ENCODE measurements at regions not wholly inside any gene's neighbourhood (a gene's known extent, or its start where the extent isn't known, plus 50 kb on each side); places are given as distances from the start of the nearest gene placed in this dataset.

GRCh38 chr7:18419456-18419855 is 76.1 kb upstream of the HDAC9 start:
- Histone ChIP-seq H3K27me3 (ENCODE audit: insufficient read depth, low read length) (no peaks in the 10 kb centered on the region), H3K9me3 (ENCODE audit: low read depth, low read length) (no peaks in the 10 kb centered on the region), H3K4me3 (ENCODE audit: low read length) (no peak overlapping the region), H3K4me1 (ENCODE audit: insufficient read depth, low read length) (no peaks in the 10 kb centered on the region)

- Histone ChIP-seq H3K9me3 (ENCODE audit: low read depth, low read length) (no peaks in the 10 kb centered on the region), H3K27me3 (ENCODE audit: insufficient read depth, low read length) (no peaks in the 10 kb centered on the region), H3K4me3 (ENCODE audit: low read length) (no peak overlapping the region), H3K4me1 (ENCODE audit: insufficient read depth, low read length) (no peaks in the 10 kb centered on the region)
Measured at GRCh38 chr7:18420108-18420507, 75.4 kb upstream of the HDAC9 start.

GRCh38 chr7:18420748-18421147 is 74.8 kb upstream of the HDAC9 start:
- H3K4me3 ChIP-seq (ENCODE audit: low read length): no peak overlapping the region
- no peaks in the 10 kb centered on the region for H3K4me1 ChIP-seq (ENCODE audit: insufficient read depth, low read length)
- H3K27me3 ChIP-seq (ENCODE audit: insufficient read depth, low read length): no peaks in the 10 kb centered on the region
- H3K9me3 ChIP-seq (ENCODE audit: low read depth, low read length): no peaks in the 10 kb centered on the region

GRCh38 chr7:18421297-18422002 is 74.1 kb upstream of the HDAC9 start:
- H3K4me3 ChIP-seq (ENCODE audit: low read length): no peak overlapping the region
- no peaks in the 10 kb centered on the region for H3K27me3 ChIP-seq (ENCODE audit: insufficient read depth, low read length)
- no peaks in the 10 kb centered on the region for H3K9me3 ChIP-seq (ENCODE audit: low read depth, low read length)
- H3K4me1 ChIP-seq (ENCODE audit: insufficient read depth, low read length): no peaks in the 10 kb centered on the region

- H3K27me3 ChIP-seq (ENCODE audit: insufficient read depth, low read length): no peaks in the 10 kb centered on the region
- no peaks in the 10 kb centered on the region for H3K4me1 ChIP-seq (ENCODE audit: insufficient read depth, low read length)
- no peaks in the 10 kb centered on the region for H3K9me3 ChIP-seq (ENCODE audit: low read depth, low read length)
- no peak overlapping the region for H3K4me3 ChIP-seq (ENCODE audit: low read length)
Measured at GRCh38 chr7:18425227-18425626, 70.3 kb upstream of the HDAC9 start.

GRCh38 chr7:18425838-18426445 is 69.6 kb upstream of the HDAC9 start:
- Histone ChIP-seq H3K27me3 (ENCODE audit: insufficient read depth, low read length) (no peaks in the 10 kb centered on the region), H3K4me1 (ENCODE audit: insufficient read depth, low read length) (no peaks in the 10 kb centered on the region), H3K4me3 (ENCODE audit: low read length) (no peak overlapping the region), H3K9me3 (ENCODE audit: low read depth, low read length) (no peaks in the 10 kb centered on the region)

GRCh38 chr7:18426564-18427226 is 68.9 kb upstream of the HDAC9 start:
- H3K4me1 ChIP-seq (ENCODE audit: insufficient read depth, low read length): no peaks in the 10 kb centered on the region
- no peak overlapping the region for H3K4me3 ChIP-seq (ENCODE audit: low read length)
- H3K9me3 ChIP-seq (ENCODE audit: low read depth, low read length): no peaks in the 10 kb centered on the region
- no peaks in the 10 kb centered on the region for H3K27me3 ChIP-seq (ENCODE audit: insufficient read depth, low read length)

GRCh38 chr7:18429547-18429946 is 66.0 kb upstream of the HDAC9 start:
- no peaks in the 10 kb centered on the region for H3K9me3 ChIP-seq (ENCODE audit: low read depth, low read length)
- no peaks in the 10 kb centered on the region for H3K27me3 ChIP-seq (ENCODE audit: insufficient read depth, low read length)
- no peaks in the 10 kb centered on the region for H3K4me1 ChIP-seq (ENCODE audit: insufficient read depth, low read length)
- H3K4me3 ChIP-seq (ENCODE audit: low read length): no peak overlapping the region

GRCh38 chr7:18430810-18431209 is 64.7 kb upstream of the HDAC9 start:
- no peaks in the 10 kb centered on the region for H3K9me3 ChIP-seq (ENCODE audit: low read depth, low read length)
- H3K4me3 ChIP-seq (ENCODE audit: low read length): no peak overlapping the region
- H3K4me1 ChIP-seq (ENCODE audit: insufficient read depth, low read length): no peaks in the 10 kb centered on the region
- no peaks in the 10 kb centered on the region for H3K27me3 ChIP-seq (ENCODE audit: insufficient read depth, low read length)

- Histone ChIP-seq H3K4me3 (ENCODE audit: low read length) (no peak overlapping the region), H3K4me1 (ENCODE audit: insufficient read depth, low read length) (no peaks in the 10 kb centered on the region), H3K27me3 (ENCODE audit: insufficient read depth, low read length) (no peaks in the 10 kb centered on the region), H3K9me3 (ENCODE audit: low read depth, low read length) (no peaks in the 10 kb centered on the region)
Measured at GRCh38 chr7:18434171-18434570, 61.4 kb upstream of the HDAC9 start.

GRCh38 chr7:18437101-18437500 is 58.4 kb upstream of the HDAC9 start:
- Histone ChIP-seq H3K9me3 (ENCODE audit: low read depth, low read length) (no peaks in the 10 kb centered on the region), H3K4me1 (ENCODE audit: insufficient read depth, low read length) (no peaks in the 10 kb centered on the region), H3K4me3 (ENCODE audit: low read length) (no peak overlapping the region), H3K27me3 (ENCODE audit: insufficient read depth, low read length) (no peaks in the 10 kb centered on the region)

- Histone ChIP-seq H3K27me3 (ENCODE audit: insufficient read depth, low read length) (no peaks in the 10 kb centered on the region), H3K4me3 (ENCODE audit: low read length) (no peak overlapping the region), H3K9me3 (ENCODE audit: low read depth, low read length) (no peaks in the 10 kb centered on the region), H3K4me1 (ENCODE audit: insufficient read depth, low read length) (no peaks in the 10 kb centered on the region)
Measured at GRCh38 chr7:18440934-18441333, 54.6 kb upstream of the HDAC9 start.

- H3K4me3 ChIP-seq (ENCODE audit: low read length): no peak overlapping the region
- no peaks in the 10 kb centered on the region for H3K4me1 ChIP-seq (ENCODE audit: insufficient read depth, low read length)
- no peaks in the 10 kb centered on the region for H3K9me3 ChIP-seq (ENCODE audit: low read depth, low read length)
- no peaks in the 10 kb centered on the region for H3K27me3 ChIP-seq (ENCODE audit: insufficient read depth, low read length)
Measured at GRCh38 chr7:18444826-18445225, 50.7 kb upstream of the HDAC9 start.

GRCh38 chr7:18445483-18445882 is 50.1 kb upstream of the HDAC9 start:
- Histone ChIP-seq H3K4me3 (ENCODE audit: low read length) (no peak overlapping the region), H3K27me3 (ENCODE audit: insufficient read depth, low read length) (no peaks in the 10 kb centered on the region), H3K9me3 (ENCODE audit: low read depth, low read length) (no peaks in the 10 kb centered on the region), H3K4me1 (ENCODE audit: insufficient read depth, low read length) (no peaks in the 10 kb centered on the region)
